ENCODE measurements at regions not wholly inside any gene's neighbourhood (a gene's known extent, or its start where the extent isn't known, plus 50 kb on each side); places are given as distances from the start of the nearest gene placed in this dataset.

DNA sequence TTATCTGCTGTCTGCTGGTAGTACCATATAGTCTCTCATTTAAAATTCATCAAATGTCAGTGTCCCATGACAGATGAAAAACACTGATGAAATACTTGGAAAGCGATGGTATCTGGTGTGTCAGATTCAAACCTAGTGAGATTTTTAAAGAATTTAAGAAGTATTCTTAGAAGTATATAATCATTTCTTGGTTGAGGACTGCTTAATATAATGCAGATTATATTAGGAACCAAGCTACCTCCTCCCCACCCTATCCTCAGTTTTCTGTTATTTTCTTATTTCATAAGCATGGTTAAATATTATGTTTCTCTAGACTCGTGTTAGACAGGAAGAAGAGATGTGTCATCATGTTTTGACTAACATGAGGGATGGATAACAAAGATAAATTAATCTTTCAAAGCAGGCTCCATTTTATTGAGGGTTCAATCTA, 118.5 kb downstream of the GLUD2 start:
- H3K27ac ChIP-seq (ENCODE audit: low read length) = no peak overlapping the region
- no peak overlapping the region for H2AFZ ChIP-seq (ENCODE audit: low read length)
- H3K4me2 ChIP-seq (ENCODE audit: low read depth, low read length) = no peak overlapping the region
- H3K79me2 ChIP-seq (ENCODE audit: low read length) = no peaks in the 10 kb centered on the region
- no peak for DNase-seq
- TF ChIP-seq EZH2phosphoT487 (IDR thresholded peaks at IDR 0.05; ENCODE audit: low read length) (no peak), CTCF (IDR thresholded peaks at IDR 0.05; ENCODE audit: low read length) (no peak), EZH2 (optimal IDR thresholded peaks at IDR 0.05; ENCODE audit: low read depth, low read length) (no peak)
- no peaks in the 10 kb centered on the region for H3K9me2 ChIP-seq (replicated peaks; ENCODE audit: insufficient read depth, low read length)
- no peak overlapping the region for H3K4me3 ChIP-seq (ENCODE audit: low read length)
- H3K9me3 ChIP-seq (replicated peaks; ENCODE audit: insufficient read depth, low read length) = no peaks in the 10 kb centered on the region
- H3K36me3 ChIP-seq (replicated peaks; ENCODE audit: insufficient read depth, low read length) = no peaks in the 10 kb centered on the region
- no peaks in the 10 kb centered on the region for H3F3A ChIP-seq (ENCODE audit: insufficient read depth, low read length)
- H3K4me1 ChIP-seq (ENCODE audit: low read length) = no peaks in the 10 kb centered on the region
- H4K20me1 ChIP-seq (ENCODE audit: insufficient read depth, low read length) = no peaks in the 10 kb centered on the region
- H3K9ac ChIP-seq (ENCODE audit: low read length) = no peak overlapping the region
- H3K27me3 ChIP-seq (replicated peaks; ENCODE audit: insufficient read depth, low read length) = no peaks in the 10 kb centered on the region

GRCh38 chrX:121169099-121170035, 122.0 kb downstream of the GLUD2 start:
- no peak overlapping the region for H3K9ac ChIP-seq (ENCODE audit: low read length)
- no peaks in the 10 kb centered on the region for H3K79me2 ChIP-seq (ENCODE audit: low read length)

GRCh38 chrX:121172703-121173102, 125.3 kb downstream of the GLUD2 start:
- H4K20me1 ChIP-seq (ENCODE audit: insufficient read depth, low read length) = no peaks in the 10 kb centered on the region
- no peak overlapping the region for H3K27ac ChIP-seq (ENCODE audit: low read length)
- DNase-seq = no peak
- no peak overlapping the region for H3K9ac ChIP-seq (ENCODE audit: low read length)
- no peak for TF ChIP-seq EZH2phosphoT487 (IDR thresholded peaks at IDR 0.05; ENCODE audit: low read length)
- TF ChIP-seq CTCF (IDR thresholded peaks at IDR 0.05; ENCODE audit: low read length) = no peak
- TF ChIP-seq EZH2 (optimal IDR thresholded peaks at IDR 0.05; ENCODE audit: low read depth, low read length) = no peak
- H3K27me3 ChIP-seq (replicated peaks; ENCODE audit: insufficient read depth, low read length) = no peaks in the 10 kb centered on the region
- no peak overlapping the region for H3K4me3 ChIP-seq (ENCODE audit: low read length)
- H2AFZ ChIP-seq (ENCODE audit: low read length) = no peak overlapping the region
- no peak overlapping the region for H3K4me2 ChIP-seq (ENCODE audit: low read depth, low read length)
- H3K4me1 ChIP-seq (ENCODE audit: low read length) = no peaks in the 10 kb centered on the region
- no peaks in the 10 kb centered on the region for H3F3A ChIP-seq (ENCODE audit: insufficient read depth, low read length)
- H3K36me3 ChIP-seq (replicated peaks; ENCODE audit: insufficient read depth, low read length) = no peaks in the 10 kb centered on the region
- H3K9me3 ChIP-seq (replicated peaks; ENCODE audit: insufficient read depth, low read length) = no peaks in the 10 kb centered on the region
- no peaks in the 10 kb centered on the region for H3K79me2 ChIP-seq (ENCODE audit: low read length)
- H3K9me2 ChIP-seq (replicated peaks; ENCODE audit: insufficient read depth, low read length) = no peaks in the 10 kb centered on the region

More at GRCh38 chrX:121169099-121170035, 122.0 kb downstream of the GLUD2 start:
- DNase-seq = no peak
- no peaks in the 10 kb centered on the region for H3K4me1 ChIP-seq (ENCODE audit: low read length)
- H3K27ac ChIP-seq (ENCODE audit: low read length) = no peak overlapping the region
- no peak overlapping the region for H3K4me3 ChIP-seq (ENCODE audit: low read length)
- no peaks in the 10 kb centered on the region for H3K9me2 ChIP-seq (replicated peaks; ENCODE audit: insufficient read depth, low read length)
- no peaks in the 10 kb centered on the region for H3K36me3 ChIP-seq (replicated peaks; ENCODE audit: insufficient read depth, low read length)
- H3F3A ChIP-seq (ENCODE audit: insufficient read depth, low read length) = no peaks in the 10 kb centered on the region
- H2AFZ ChIP-seq (ENCODE audit: low read length) = no peak overlapping the region
- H4K20me1 ChIP-seq (ENCODE audit: insufficient read depth, low read length) = no peaks in the 10 kb centered on the region
- no peak overlapping the region for H3K4me2 ChIP-seq (ENCODE audit: low read depth, low read length)
- TF ChIP-seq EZH2 (optimal IDR thresholded peaks at IDR 0.05; ENCODE audit: low read depth, low read length) = no peak
- no peak for TF ChIP-seq EZH2phosphoT487 (IDR thresholded peaks at IDR 0.05; ENCODE audit: low read length)
- no peak for TF ChIP-seq CTCF (IDR thresholded peaks at IDR 0.05; ENCODE audit: low read length)
- no peaks in the 10 kb centered on the region for H3K27me3 ChIP-seq (replicated peaks; ENCODE audit: insufficient read depth, low read length)
- no peaks in the 10 kb centered on the region for H3K9me3 ChIP-seq (replicated peaks; ENCODE audit: insufficient read depth, low read length)
